Mesendoderm (in vitro differentiated cells): ENCODE measurements at regions not wholly inside any gene's neighbourhood (a gene's known extent, or its start where the extent isn't known, plus 50 kb on each side); places are given as distances from the start of the nearest gene placed in this dataset.
A peak's percentile ranks its signal among the peaks of the same experiment; 100 is the strongest.
"Not testable (repeated sequence)": the region's sequence is repeated elsewhere in the genome, so short reads cannot be mapped to it uniquely, and the experiment has no call there.

Experiments
- DNase-seq: peaks from one replicate; pipeline ENCODE4 v3.0.0; 2013
- H2AK5ac ChIP-seq: 2 replicates; pipeline ENCODE4 v1.6.1; 2013; ENCODE audit warnings: low read length, inconsistent platforms
- H2BK120ac ChIP-seq: 2 replicates; pipeline ENCODE4 v1.6.1; 2013; ENCODE audit warnings: low read depth, mild to moderate bottlenecking, low read length, moderate library complexity, mixed read lengths
- H2BK15ac ChIP-seq: replicated peaks from 2 replicates; pipeline ENCODE4 v1.6.1; 2013; ENCODE audit warnings: low read depth, mild to moderate bottlenecking, moderate library complexity
- H2BK5ac ChIP-seq: 2 replicates; pipeline ENCODE4 v1.6.1; 2013; ENCODE audit warnings: low read length, inconsistent platforms
- H3K18ac ChIP-seq: 2 replicates; pipeline ENCODE4 v1.6.1; 2013; ENCODE audit warnings: mild to moderate bottlenecking, low read length, mixed read lengths
- H3K23ac ChIP-seq: one replicate; pipeline ENCODE4 v1.6.1; 2013; ENCODE audit warnings: low read length
- H3K27ac ChIP-seq: 2 replicates; pipeline ENCODE4 v1.5.1; 2013; ENCODE audit warnings: low read depth, mild to moderate bottlenecking, inconsistent platforms, low read length, moderate library complexity
- H3K27me3 ChIP-seq: 2 replicates; pipeline ENCODE4 v1.6.1; 2013; ENCODE audit warnings: low read length, control low read depth, mild to moderate bottlenecking, inconsistent platforms; ENCODE audit not compliant: insufficient read depth, poor library complexity
- H3K36me3 ChIP-seq: 2 replicates; pipeline ENCODE4 v1.6.1; 2013; ENCODE audit warnings: low read length, inconsistent platforms; ENCODE audit not compliant: control insufficient read depth, insufficient read depth
- H3K4ac ChIP-seq: one replicate; pipeline ENCODE4 v1.6.1; 2013; ENCODE audit warnings: low read depth, mild to moderate bottlenecking, low read length, moderate library complexity
- H3K4me1 ChIP-seq: 2 replicates; pipeline ENCODE4 v1.6.1; 2013; ENCODE audit warnings: low read depth, low read length, inconsistent platforms; ENCODE audit not compliant: control insufficient read depth
- H3K4me2 ChIP-seq: 2 replicates; pipeline ENCODE4 v1.6.1; 2013; ENCODE audit warnings: low read length
- H3K4me3 ChIP-seq: 2 replicates; pipeline ENCODE4 v1.5.1; 2013; ENCODE audit warnings: mild to moderate bottlenecking, low read length
- H3K56ac ChIP-seq: one replicate; pipeline ENCODE4 v1.6.1; 2013; ENCODE audit warnings: low read length
- H3K79me1 ChIP-seq: 2 replicates; pipeline ENCODE4 v1.6.1; 2013; ENCODE audit warnings: low read length, inconsistent platforms
- H3K79me2 ChIP-seq: 2 replicates; pipeline ENCODE4 v1.6.1; 2013; ENCODE audit warnings: mild to moderate bottlenecking, low read length; ENCODE audit not compliant: control insufficient read depth, insufficient read depth
- H3K9ac ChIP-seq: 2 replicates; pipeline ENCODE4 v1.6.1; 2013; ENCODE audit warnings: low read length, inconsistent platforms
- H4K5ac ChIP-seq: one replicate; pipeline ENCODE4 v1.6.1; 2013; ENCODE audit warnings: low read length
- H4K8ac ChIP-seq: one replicate; pipeline ENCODE4 v1.6.1; 2013; ENCODE audit warnings: low read depth, mild to moderate bottlenecking, control low read depth, low read length, moderate library complexity
- WGBS: extraction: QIAGEN DNeasy Blood & Tissue Kit; methylation state at CpG from one replicate; pipeline ENCODE4 v1.1.7; 2013; ENCODE audit warnings: low lambda C conversion rate, missing lambda C conversion rate; ENCODE audit not compliant: insufficient coverage; ENCODE audit errors: extremely low coverage; 5-methylcytosine and 5-hydroxymethylcytosine counted together

DNA sequence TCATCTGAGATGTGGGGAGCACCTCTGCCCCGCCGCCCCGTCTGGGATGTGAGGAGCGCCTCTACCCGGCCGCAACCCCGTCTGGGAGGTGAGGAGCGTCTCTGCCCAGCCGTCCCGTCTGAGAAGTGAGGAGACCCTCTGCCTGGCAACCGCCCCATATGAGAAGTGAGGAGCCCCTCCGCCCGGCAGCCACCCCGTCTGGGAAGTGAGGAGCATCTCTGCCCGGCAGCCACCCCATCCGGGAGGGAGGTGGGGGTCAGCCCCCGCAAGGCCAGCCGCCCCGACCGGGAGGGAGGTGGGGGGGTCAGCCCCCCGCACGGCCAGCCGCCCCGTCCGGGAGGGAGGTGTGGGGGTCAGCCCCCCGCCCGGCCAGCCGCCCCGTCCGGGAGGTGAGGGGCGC lies 89.9 kb downstream of the PHLDA1 start:
- no CpG with 5 or more reads among the region's 31 CpGs for WGBS
- not testable (repeated sequence) for H2AK5ac ChIP-seq, H2BK15ac ChIP-seq, H3K36me3 ChIP-seq, H3K9ac ChIP-seq, H4K8ac ChIP-seq, H3K23ac ChIP-seq, H3K4me2 ChIP-seq, H2BK120ac ChIP-seq, H3K27ac ChIP-seq, DNase-seq, H3K4ac ChIP-seq, H2BK5ac ChIP-seq, H3K4me3 ChIP-seq, H3K79me2 ChIP-seq, H3K27me3 ChIP-seq, H3K79me1 ChIP-seq, H3K56ac ChIP-seq, H3K18ac ChIP-seq, H4K5ac ChIP-seq
- peaks cover 14% of the 10 kb centered on the region for H3K4me1 ChIP-seq

- no peaks in the 10 kb centered on the region for H3K27me3 ChIP-seq
- H3K27ac ChIP-seq, result no peak overlapping the region
- peak overlapping the region; percentile 38 for H2BK15ac ChIP-seq
- no peak overlapping the region for H3K56ac ChIP-seq
- H3K18ac ChIP-seq, result no peak overlapping the region
- H3K4me3 ChIP-seq, result no peak overlapping the region
- peaks cover 7% of the 10 kb centered on the region for H3K4me1 ChIP-seq
- H3K4me2 ChIP-seq, result no peak overlapping the region
- H2BK5ac ChIP-seq, result no peak overlapping the region
- no CpG with 5 or more reads among the region's 5 CpGs for WGBS
- no peak overlapping the region for H4K5ac ChIP-seq
- no peak overlapping the region for H3K4ac ChIP-seq
- DNase-seq, result no peak
- no peaks in the 10 kb centered on the region for H3K79me1 ChIP-seq
- no peak overlapping the region for H2BK120ac ChIP-seq
- H3K9ac ChIP-seq, result no peak overlapping the region
- no peaks in the 10 kb centered on the region for H3K79me2 ChIP-seq
- no peak overlapping the region for H2AK5ac ChIP-seq
- no peak overlapping the region for H3K23ac ChIP-seq
- H4K8ac ChIP-seq, result no peak overlapping the region
- H3K36me3 ChIP-seq, result no peaks in the 10 kb centered on the region
Observed at GRCh38 chr12:75939016-75939642, 92.4 kb downstream of the PHLDA1 start.

- DNase-seq, result no peak
- Histone ChIP-seq H3K4ac (no peak overlapping the region), H4K5ac (no peak overlapping the region), H3K27ac (no peak overlapping the region), H2BK5ac (no peak overlapping the region), H3K36me3 (no peaks in the 10 kb centered on the region), H3K4me3 (no peak overlapping the region), H2BK120ac (no peak overlapping the region), H3K18ac (no peak overlapping the region), H2AK5ac (no peak overlapping the region), H3K79me2 (no peaks in the 10 kb centered on the region), H4K8ac (no peak overlapping the region), H3K23ac (no peak overlapping the region), H2BK15ac (no peak overlapping the region), H3K79me1 (no peaks in the 10 kb centered on the region), H3K9ac (no peak overlapping the region), H3K27me3 (no peaks in the 10 kb centered on the region), H3K4me2 (no peak overlapping the region), H3K4me1 (peaks cover 4% of the 10 kb centered on the region), H3K56ac (no peak overlapping the region)
- WGBS, result no CpG with 5 or more reads among the region's 2 CpGs
Observed at GRCh38 chr12:75938189-75938588, 93.4 kb downstream of the PHLDA1 start.

- no peak overlapping the region for H3K4ac ChIP-seq
- WGBS, result no CpG with 5 or more reads among the region's 1 CpG
- no peak overlapping the region for H3K56ac ChIP-seq
- H3K79me1 ChIP-seq, result no peaks in the 10 kb centered on the region
- no peak for DNase-seq
- no peak overlapping the region for H2BK120ac ChIP-seq
- H3K23ac ChIP-seq, result no peak overlapping the region
- no peak overlapping the region for H2AK5ac ChIP-seq
- H4K5ac ChIP-seq, result no peak overlapping the region
- no peaks in the 10 kb centered on the region for H3K27me3 ChIP-seq
- peak overlapping the region; percentile 72 for H3K18ac ChIP-seq
- H3K4me2 ChIP-seq, result no peak overlapping the region
- no peak overlapping the region for H3K4me3 ChIP-seq
- H2BK15ac ChIP-seq, result no peak overlapping the region
- no peak overlapping the region for H4K8ac ChIP-seq
- no peak overlapping the region for H3K27ac ChIP-seq
- peaks cover 4% of the 10 kb centered on the region for H3K4me1 ChIP-seq
- H2BK5ac ChIP-seq, result no peak overlapping the region
- H3K79me2 ChIP-seq, result no peaks in the 10 kb centered on the region
- H3K9ac ChIP-seq, result no peak overlapping the region
- no peaks in the 10 kb centered on the region for H3K36me3 ChIP-seq
Observed at GRCh38 chr12:75937486-75937885, 94.1 kb downstream of the PHLDA1 start.

- Histone ChIP-seq H2BK120ac (no peak overlapping the region), H3K79me2 (no peaks in the 10 kb centered on the region), H3K27ac (no peak overlapping the region), H3K36me3 (no peaks in the 10 kb centered on the region), H4K8ac (no peak overlapping the region), H3K79me1 (no peaks in the 10 kb centered on the region), H3K18ac (peak overlapping the region; percentile 80), H4K5ac (no peak overlapping the region), H3K56ac (peak overlapping the region; percentile 5), H2BK15ac (peak overlapping the region; percentile 77), H2AK5ac (no peak overlapping the region), H3K4ac (no peak overlapping the region), H3K23ac (no peak overlapping the region), H3K27me3 (no peaks in the 10 kb centered on the region), H3K4me3 (no peak overlapping the region), H3K9ac (no peak overlapping the region), H3K4me1 (peaks cover 4% of the 10 kb centered on the region), H3K4me2 (no peak overlapping the region), H2BK5ac (no peak overlapping the region)
- peak; percentile 40 for DNase-seq
- WGBS, result no CpG with 5 or more reads among the region's 5 CpGs
Observed at GRCh38 chr12:75936515-75937440, 94.8 kb downstream of the PHLDA1 start.
